ENCODE measurements at regions not wholly inside any gene's neighbourhood (a gene's known extent, or its start where the extent isn't known, plus 50 kb on each side); places are given as distances from the start of the nearest gene placed in this dataset.

GRCh38 chr3:79874646-79875045 lies 106.8 kb upstream of the ROBO1 start:
- TF ChIP-seq POLR2A (IDR thresholded peaks at IDR 0.05): no peak
- TF ChIP-seq CTCF (IDR thresholded peaks at IDR 0.05): no peak

Measured in heart left ventricle (tissue), 13 donors.